Stimulated activated CD8-positive, alpha-beta memory T cell treated with anti-CD3 and anti-CD28 coated beads, Interleukin-2, amount 100 ng/mL, for 48 hours (primary cell): ENCODE measurements at regions not wholly inside any gene's neighbourhood (a gene's known extent, or its start where the extent isn't known, plus 50 kb on each side); places are given as distances from the start of the nearest gene placed in this dataset.
"Not testable (repeated sequence)": the region's sequence is repeated elsewhere in the genome, so short reads cannot be mapped to it uniquely, and the experiment has no call there.

Source experiments
- DNase-seq, 2 donors: peaks; one replicate each; pipeline ENCODE4 v3.0.0-alpha.2; 2020; ENCODE audit warnings: low read depth in 2 of 2

GRCh38 chr20:57770852-57771720, 61.3 kb upstream of the PMEPA1 start:
- DNase-seq: no peak

- not testable (repeated sequence) for DNase-seq
Observed at GRCh38 chr20:57770401-57770800, 60.6 kb upstream of the PMEPA1 start.

- DNase-seq: no peak
Observed at GRCh38 chr20:57769756-57770155, 59.9 kb upstream of the PMEPA1 start.

GRCh38 chr20:57768519-57768918, 58.7 kb upstream of the PMEPA1 start:
- DNase-seq: no peak

GRCh38 chr20:57767441-57767840, 57.6 kb upstream of the PMEPA1 start:
- DNase-seq: no peak

- no peak for DNase-seq
Observed at GRCh38 chr20:57763235-57763595, 53.4 kb upstream of the PMEPA1 start.

GRCh38 chr20:57762531-57763234, 52.9 kb upstream of the PMEPA1 start:
- no peak for DNase-seq

GRCh38 chr20:57761413-57761734, 51.6 kb upstream of the PMEPA1 start:
- DNase-seq: no peak

- DNase-seq: no peak
Observed at GRCh38 chr20:57760698-57761412, 51.0 kb upstream of the PMEPA1 start.

GRCh38 chr20:57759724-57760123, 49.9 kb upstream of the PMEPA1 start:
- no peak for DNase-seq
